ENCODE measurements at regions not wholly inside any gene's neighbourhood (a gene's known extent, or its start where the extent isn't known, plus 50 kb on each side); places are given as distances from the start of the nearest gene placed in this dataset.

- TF ChIP-seq CTCF (IDR thresholded peaks at IDR 0.05; ENCODE audit: borderline replicate concordance, insufficient read depth, low read depth, low read length), result no peak
Measured at GRCh38 chr4:91812319-91812718, 491.4 kb upstream of the GRID2 start.

DNA sequence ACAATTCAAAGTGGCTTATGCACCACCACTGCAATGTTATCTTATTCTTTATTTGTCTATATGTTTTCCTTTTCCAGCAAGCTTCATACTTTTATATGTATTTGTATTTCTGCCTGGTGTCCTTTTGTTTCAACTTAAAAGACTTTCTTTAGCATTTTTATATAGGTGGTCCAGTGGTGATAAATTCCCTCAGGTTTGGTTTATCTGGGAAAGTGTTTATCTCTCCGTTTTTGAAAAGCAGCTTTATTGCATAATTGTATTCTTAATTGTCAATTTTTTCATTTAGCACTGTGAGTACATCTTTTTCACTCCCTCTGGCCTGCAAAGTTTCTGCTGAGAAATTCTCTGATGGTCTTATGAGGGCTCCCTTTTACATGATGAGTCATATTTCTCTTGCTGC, 479.0 kb upstream of the GRID2 start:
- H3K4me3 ChIP-seq (ENCODE audit: low read depth, low read length), result no peak overlapping the region
- TF ChIP-seq CTCF (IDR thresholded peaks at IDR 0.05; ENCODE audit: borderline replicate concordance, insufficient read depth, low read depth, low read length), result no peak

More at GRCh38 chr4:91812319-91812718, 491.4 kb upstream of the GRID2 start:
- H3K4me3 ChIP-seq (ENCODE audit: low read depth, low read length), result no peak overlapping the region

DNA sequence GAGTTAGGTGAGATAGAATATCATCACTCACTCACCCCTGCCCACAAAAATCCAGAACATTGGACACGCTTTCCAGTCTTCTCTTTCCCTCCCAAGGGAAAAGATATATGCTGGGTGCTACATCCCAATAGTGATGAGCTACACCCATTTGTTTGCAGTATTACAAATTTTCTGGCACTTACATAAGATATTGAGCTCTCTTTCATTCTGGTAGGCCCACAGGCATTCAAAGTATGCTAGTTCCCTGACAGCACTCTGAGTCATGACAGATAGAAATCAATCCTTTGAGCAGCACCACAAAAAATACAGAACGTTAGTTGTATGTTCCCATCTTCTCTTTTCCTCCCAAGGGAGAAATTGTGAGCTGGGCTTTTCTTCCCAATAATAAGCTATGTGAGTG, 477.6 kb upstream of the GRID2 start:
- no peak overlapping the region for H3K4me3 ChIP-seq (ENCODE audit: low read depth, low read length)
- TF ChIP-seq CTCF (IDR thresholded peaks at IDR 0.05; ENCODE audit: borderline replicate concordance, insufficient read depth, low read depth, low read length), result no peak

DNA sequence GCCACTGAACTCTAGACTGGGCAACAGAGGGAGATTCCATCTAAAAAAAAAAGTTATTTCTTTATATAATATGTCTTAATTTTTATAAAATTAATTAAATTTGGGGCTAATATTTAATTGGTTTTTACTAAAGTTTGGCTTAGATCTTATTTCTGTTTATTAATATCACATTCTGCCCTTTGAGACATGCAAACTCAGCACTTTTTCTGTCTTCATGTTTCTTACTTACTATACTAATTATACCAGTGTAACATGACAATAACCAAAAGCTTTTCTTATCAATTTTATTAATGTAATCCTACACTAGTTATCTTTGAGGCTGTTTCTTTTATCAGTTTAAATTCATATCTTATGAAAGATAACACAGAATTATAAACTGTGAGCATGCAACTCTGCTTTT, 475.9 kb upstream of the GRID2 start:
- no peak overlapping the region for H3K4me3 ChIP-seq (ENCODE audit: low read depth, low read length)
- TF ChIP-seq CTCF (IDR thresholded peaks at IDR 0.05; ENCODE audit: borderline replicate concordance, insufficient read depth, low read depth, low read length), result no peak

GRCh38 chr4:91829531-91829930, 474.2 kb upstream of the GRID2 start:
- no peak overlapping the region for H3K4me3 ChIP-seq (ENCODE audit: low read depth, low read length)
- TF ChIP-seq CTCF (IDR thresholded peaks at IDR 0.05; ENCODE audit: borderline replicate concordance, insufficient read depth, low read depth, low read length), result no peak

DNA sequence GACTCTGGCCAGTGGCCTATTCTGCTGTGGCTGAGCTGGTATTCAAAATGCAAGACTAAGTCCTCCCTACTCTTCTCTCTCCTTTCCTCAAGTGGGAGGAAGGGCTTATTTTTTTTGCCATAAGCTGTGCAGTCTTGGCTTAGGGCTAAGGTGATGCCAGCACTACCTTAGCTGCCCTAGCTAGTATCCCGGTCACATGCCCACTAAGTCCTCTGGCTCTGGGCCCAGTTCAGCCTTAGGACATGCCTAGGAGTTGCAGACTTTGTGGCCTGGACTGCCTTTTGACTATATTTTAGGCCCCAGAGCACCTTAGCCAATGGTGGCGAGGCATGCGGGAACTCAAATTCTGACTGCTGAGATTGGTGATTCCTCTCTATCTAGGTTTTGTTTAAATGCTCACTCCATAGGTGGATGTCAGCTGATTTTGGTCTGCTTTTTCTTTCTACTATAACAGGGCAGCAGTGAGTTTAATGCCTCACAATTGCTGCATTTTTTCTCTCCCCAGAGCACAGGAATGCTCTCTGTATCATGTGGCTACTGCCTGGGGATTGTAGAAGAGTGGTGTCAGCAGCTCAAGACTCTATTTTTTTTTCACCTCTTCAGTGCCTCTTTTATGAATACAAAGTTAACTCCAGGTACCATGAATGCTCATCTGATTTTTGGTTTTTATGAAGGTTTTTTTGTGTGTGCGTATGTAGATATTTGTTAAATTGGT, 472.9 kb upstream of the GRID2 start:
- no peak overlapping the region for H3K4me3 ChIP-seq (ENCODE audit: low read depth, low read length)
- TF ChIP-seq CTCF (IDR thresholded peaks at IDR 0.05; ENCODE audit: borderline replicate concordance, insufficient read depth, low read depth, low read length), result no peak

GRCh38 chr4:91837608-91838029, 466.1 kb upstream of the GRID2 start:
- TF ChIP-seq CTCF (IDR thresholded peaks at IDR 0.05; ENCODE audit: borderline replicate concordance, insufficient read depth, low read depth, low read length), result no peak

More at GRCh38 chr4:91837608-91838029, 466.1 kb upstream of the GRID2 start:
- H3K4me3 ChIP-seq (ENCODE audit: low read depth, low read length), result no peak overlapping the region
